C4-2B (cell line): ENCODE measurements at regions not wholly inside any gene's neighbourhood (a gene's known extent, or its start where the extent isn't known, plus 50 kb on each side); places are given as distances from the start of the nearest gene placed in this dataset.
"Not testable (repeated sequence)": the region's sequence is repeated elsewhere in the genome, so short reads cannot be mapped to it uniquely, and the experiment has no call there.

ENCODE experiments used
- CTCF ChIP-seq: fragments of 450-650 bp; conservative IDR thresholded peaks from 2 replicates; pipeline ENCODE4 v1.5.1; 2017; ENCODE audit warnings: mild to moderate bottlenecking
- ZFX ChIP-seq: fragments of 450-650 bp; IDR thresholded peaks from 2 replicates; pipeline ENCODE4 v1.6.1; 2017

DNA sequence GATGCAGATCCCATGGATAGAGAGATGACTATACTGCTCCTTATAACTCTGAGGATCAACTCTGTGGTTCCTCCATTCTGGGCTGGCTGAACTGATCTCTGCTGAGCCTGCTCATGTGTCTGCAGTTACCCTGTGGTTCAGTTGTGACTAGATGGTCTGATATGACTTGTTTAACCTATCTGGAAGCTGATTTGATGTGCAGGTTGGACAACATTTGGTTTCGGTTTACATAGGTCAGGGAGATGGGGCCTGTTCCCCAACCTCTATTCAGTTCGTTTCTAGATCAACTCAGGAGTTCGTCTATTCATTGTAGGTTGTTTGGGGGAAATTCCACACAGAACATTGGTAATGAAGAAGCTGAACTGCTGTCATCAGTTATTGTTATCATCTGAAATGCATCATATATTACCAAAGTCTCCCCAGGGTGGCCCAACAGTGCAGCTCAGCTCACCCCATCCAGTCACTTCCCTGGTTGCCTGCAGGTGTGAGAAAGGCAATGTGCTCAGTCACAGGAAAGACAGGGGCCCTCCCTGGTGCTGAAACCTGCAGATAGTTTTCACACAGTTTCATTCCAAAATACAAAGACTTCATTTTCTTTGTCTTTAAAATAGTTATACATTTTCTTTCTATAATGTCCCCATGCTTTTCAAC is 415.0 kb downstream of the RPIA start:
- not testable (repeated sequence) for TF ChIP-seq CTCF, ZFX
